ENCODE measurements at regions not wholly inside any gene's neighbourhood (a gene's known extent, or its start where the extent isn't known, plus 50 kb on each side); places are given as distances from the start of the nearest gene placed in this dataset.

DNA sequence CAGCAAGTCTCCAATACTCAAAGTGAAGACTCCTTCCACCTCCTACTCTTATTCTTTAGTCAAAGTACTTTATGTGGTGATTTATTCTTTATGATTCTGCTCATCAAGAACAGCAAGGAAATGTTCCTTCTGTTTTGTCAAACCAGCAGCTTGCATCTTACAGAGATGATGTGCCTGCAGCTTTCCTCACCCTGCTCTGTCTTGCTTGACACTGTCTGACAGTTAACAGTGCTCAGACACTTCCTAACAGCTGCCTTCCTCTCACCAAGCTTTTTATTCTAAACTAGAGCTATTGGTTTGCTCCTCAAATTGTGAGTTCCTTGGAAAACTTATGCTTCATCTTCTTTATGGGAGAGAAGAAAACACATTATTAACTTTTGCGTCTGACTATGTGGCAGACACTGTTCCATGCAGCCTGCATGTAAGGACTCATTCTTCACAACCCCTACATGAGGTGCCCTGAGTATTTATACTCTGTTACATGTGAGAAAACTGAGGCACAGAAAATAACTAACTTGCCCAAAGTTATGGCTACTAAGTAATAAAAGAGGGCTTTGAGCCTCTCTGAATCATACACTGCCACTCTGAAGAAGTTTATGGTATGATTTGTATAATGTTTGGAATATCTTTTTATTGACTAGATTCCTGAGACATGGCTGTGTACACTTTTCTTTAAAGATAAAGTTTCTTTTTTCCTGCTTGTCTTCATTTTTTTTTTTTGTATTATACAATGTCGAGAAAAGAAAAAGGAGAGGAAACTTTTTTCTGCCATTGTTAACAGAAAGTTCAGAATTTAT, 723.3 kb upstream of the DDX18 start:
- no peak overlapping the region for H3K4me3 ChIP-seq (ENCODE audit: low read depth, low read length)
- H3K27me3 ChIP-seq (ENCODE audit: control insufficient read depth, insufficient read depth, low read length), result no peaks in the 10 kb centered on the region
- H3K36me3 ChIP-seq (ENCODE audit: control insufficient read depth, insufficient read depth, low read length), result no peaks in the 10 kb centered on the region
- DNase-seq (ENCODE audit: low read depth), result no peak
- ChIA-PET CTCF (no interaction called here), POLR2A (no interaction called here)
- TF ChIP-seq, protein P1, sequence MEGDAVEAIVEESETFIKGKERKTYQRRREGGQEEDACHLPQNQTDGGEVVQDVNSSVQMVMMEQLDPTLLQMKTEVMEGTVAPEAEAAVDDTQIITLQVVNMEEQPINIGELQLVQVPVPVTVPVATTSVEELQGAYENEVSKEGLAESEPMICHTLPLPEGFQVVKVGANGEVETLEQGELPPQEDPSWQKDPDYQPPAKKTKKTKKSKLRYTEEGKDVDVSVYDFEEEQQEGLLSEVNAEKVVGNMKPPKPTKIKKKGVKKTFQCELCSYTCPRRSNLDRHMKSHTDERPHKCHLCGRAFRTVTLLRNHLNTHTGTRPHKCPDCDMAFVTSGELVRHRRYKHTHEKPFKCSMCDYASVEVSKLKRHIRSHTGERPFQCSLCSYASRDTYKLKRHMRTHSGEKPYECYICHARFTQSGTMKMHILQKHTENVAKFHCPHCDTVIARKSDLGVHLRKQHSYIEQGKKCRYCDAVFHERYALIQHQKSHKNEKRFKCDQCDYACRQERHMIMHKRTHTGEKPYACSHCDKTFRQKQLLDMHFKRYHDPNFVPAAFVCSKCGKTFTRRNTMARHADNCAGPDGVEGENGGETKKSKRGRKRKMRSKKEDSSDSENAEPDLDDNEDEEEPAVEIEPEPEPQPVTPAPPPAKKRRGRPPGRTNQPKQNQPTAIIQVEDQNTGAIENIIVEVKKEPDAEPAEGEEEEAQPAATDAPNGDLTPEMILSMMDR (IDR thresholded peaks at IDR 0.05; ENCODE audit: insufficient read depth, low read depth, low read length), result no peak

DNA sequence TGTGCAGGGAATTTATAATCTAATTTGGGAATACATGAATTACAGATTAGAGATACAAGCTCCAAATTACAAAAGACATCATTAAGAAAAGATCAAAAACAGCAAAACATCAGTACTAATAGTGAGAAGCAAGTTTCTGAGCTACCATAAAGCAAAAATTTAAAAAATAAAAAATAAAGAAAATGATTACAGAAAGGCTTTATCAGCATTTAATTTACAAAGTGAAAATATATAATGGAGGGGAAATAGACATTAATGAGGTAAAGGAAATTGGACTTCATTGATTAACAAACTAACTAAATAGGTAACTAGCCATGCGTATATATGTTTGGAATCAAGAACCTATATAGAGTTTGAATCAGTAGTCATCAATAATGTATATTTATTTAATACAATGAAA, 712.9 kb upstream of the DDX18 start:
- Histone ChIP-seq H3K4me3 (ENCODE audit: low read depth, low read length) (no peak overlapping the region), H3K36me3 (ENCODE audit: control insufficient read depth, insufficient read depth, low read length) (no peaks in the 10 kb centered on the region), H3K27me3 (ENCODE audit: control insufficient read depth, insufficient read depth, low read length) (no peaks in the 10 kb centered on the region)
- TF ChIP-seq, protein P1 (IDR thresholded peaks at IDR 0.05; ENCODE audit: insufficient read depth, low read depth, low read length), result no peak
- CTCF ChIA-PET, result no interaction called here
- POLR2A ChIA-PET, result no interaction called here
- DNase-seq (ENCODE audit: low read depth), result no peak

DNA sequence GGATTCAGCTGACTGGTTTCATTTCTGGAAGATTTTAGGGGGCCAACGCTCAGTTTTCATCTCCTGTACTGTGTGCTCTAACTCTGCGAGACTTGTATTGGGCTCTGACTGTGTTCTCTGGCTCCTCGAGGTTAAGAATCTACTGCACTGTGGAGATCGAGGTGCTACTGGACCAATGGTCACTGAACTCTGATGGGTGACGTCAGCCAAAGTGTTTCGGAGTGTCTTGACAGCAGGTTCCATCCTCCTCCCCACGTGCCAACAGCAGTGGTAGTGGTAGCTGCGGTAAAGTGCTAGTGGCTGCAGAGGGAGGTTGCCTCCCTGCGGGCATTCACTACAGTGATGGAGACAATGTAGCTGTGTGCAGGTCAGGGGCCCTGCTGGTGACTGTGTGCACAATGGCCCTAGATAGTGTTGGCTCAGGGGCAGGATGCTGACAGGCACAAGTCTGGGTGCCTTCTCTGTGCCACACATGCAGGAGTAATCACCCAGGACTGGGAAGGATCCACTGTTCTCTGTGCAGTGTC, 705.7 kb upstream of the DDX18 start:
- no peak for DNase-seq (ENCODE audit: low read depth)
- H3K27me3 ChIP-seq (ENCODE audit: control insufficient read depth, insufficient read depth, low read length), result no peaks in the 10 kb centered on the region
- H3K4me3 ChIP-seq (ENCODE audit: low read depth, low read length), result no peak overlapping the region
- ChIA-PET CTCF (no interaction called here), POLR2A (no interaction called here)
- TF ChIP-seq, protein P1 (IDR thresholded peaks at IDR 0.05; ENCODE audit: insufficient read depth, low read depth, low read length), result no peak
- no peaks in the 10 kb centered on the region for H3K36me3 ChIP-seq (ENCODE audit: control insufficient read depth, insufficient read depth, low read length)

DNA sequence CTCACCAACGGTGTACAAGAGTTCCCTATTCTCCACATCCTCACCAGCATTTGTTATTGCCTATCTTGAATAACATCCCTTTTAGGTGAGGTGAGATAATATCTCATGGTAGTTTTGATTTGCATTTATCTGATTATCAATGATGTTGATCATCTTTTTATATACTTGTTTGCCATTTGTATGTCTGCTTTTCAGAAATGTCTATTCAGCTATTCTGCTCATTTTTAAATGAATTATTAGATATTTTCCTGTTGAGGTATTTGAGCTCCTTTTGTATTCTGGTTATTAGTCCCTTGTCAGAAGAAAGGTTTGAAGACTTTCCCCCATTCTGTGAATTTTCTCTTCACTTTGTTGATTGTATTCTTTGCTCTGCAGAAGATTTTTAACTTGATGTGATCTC, 695.5 kb upstream of the DDX18 start:
- Histone ChIP-seq H3K27me3 (ENCODE audit: control insufficient read depth, insufficient read depth, low read length) (no peaks in the 10 kb centered on the region), H3K36me3 (ENCODE audit: control insufficient read depth, insufficient read depth, low read length) (no peaks in the 10 kb centered on the region), H3K4me3 (ENCODE audit: low read depth, low read length) (no peak overlapping the region)
- CTCF ChIA-PET, result no interaction called here
- TF ChIP-seq, protein P1 (IDR thresholded peaks at IDR 0.05; ENCODE audit: insufficient read depth, low read depth, low read length), result no peak
- DNase-seq (ENCODE audit: low read depth), result no peak
- POLR2A ChIA-PET, result no interaction called here

DNA sequence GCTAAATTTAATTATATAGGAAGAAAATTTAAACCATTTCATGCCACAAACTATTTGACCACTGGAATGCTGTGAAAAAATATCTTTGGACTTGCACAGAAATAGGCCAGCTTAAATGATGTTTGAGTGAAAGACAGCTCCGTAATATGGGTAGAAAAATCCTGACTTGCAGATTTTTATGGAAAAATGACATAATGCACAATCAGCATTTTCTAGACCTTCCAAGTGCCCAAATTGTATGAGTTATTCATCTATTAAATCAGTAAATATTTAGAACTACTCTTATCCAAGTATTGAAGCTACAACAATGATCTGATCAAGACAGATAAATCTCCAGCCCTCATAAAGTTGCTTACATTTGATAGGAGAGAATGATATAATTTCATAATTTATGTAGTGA, 691.1 kb upstream of the DDX18 start:
- CTCF ChIA-PET, result no interaction called here
- POLR2A ChIA-PET, result no interaction called here

More for the DNA sequence above, 691.1 kb upstream of the DDX18 start:
- Histone ChIP-seq H3K36me3 (ENCODE audit: control insufficient read depth, insufficient read depth, low read length) (no peaks in the 10 kb centered on the region), H3K4me3 (ENCODE audit: low read depth, low read length) (no peak overlapping the region), H3K27me3 (ENCODE audit: control insufficient read depth, insufficient read depth, low read length) (no peaks in the 10 kb centered on the region)
- TF ChIP-seq, protein P1 (IDR thresholded peaks at IDR 0.05; ENCODE audit: insufficient read depth, low read depth, low read length), result no peak
- no peak for DNase-seq (ENCODE audit: low read depth)

Measured in BJ (cell line).